IMR-90 (cell line): ENCODE measurements at regions not wholly inside any gene's neighbourhood (a gene's known extent, or its start where the extent isn't known, plus 50 kb on each side); places are given as distances from the start of the nearest gene placed in this dataset.

Experiments used
- BHLHE40 ChIP-seq: fragments of 150-350 bp; IDR thresholded peaks from 2 replicates; pipeline ENCODE4 v1.6.1; 2016; ENCODE audit warnings: mild to moderate bottlenecking, low read depth, low read length
- CHD1 ChIP-seq: IDR thresholded peaks from 2 replicates; pipeline ENCODE4 v1.6.1; 2012; ENCODE audit warnings: low read depth, low read length, improper control_type of control experiment
- FOS ChIP-seq: fragments of 150-350 bp; IDR thresholded peaks from 2 replicates; pipeline ENCODE4 v1.6.1; 2016; ENCODE audit warnings: low read depth, low read length
- MAFK ChIP-seq: IDR thresholded peaks from 2 replicates; pipeline ENCODE4 v1.6.1; 2012; ENCODE audit warnings: low read depth, low read length, improper control_type of control experiment
- POLR2A ChIP-seq: IDR thresholded peaks from 2 replicates; pipeline ENCODE4 v1.6.1; 2012; ENCODE audit warnings: mild to moderate bottlenecking, low read depth, low read length
- RAD21 ChIP-seq: IDR thresholded peaks from 2 replicates; pipeline ENCODE4 v1.6.1; 2012; ENCODE audit warnings: low read length, improper control_type of control experiment
- RCOR1 ChIP-seq: IDR thresholded peaks from 2 replicates; pipeline ENCODE4 v1.6.1; 2012; ENCODE audit warnings: mild to moderate bottlenecking, low read length, improper control_type of control experiment; ENCODE audit not compliant: insufficient replicate concordance
- RFX5 ChIP-seq: IDR thresholded peaks from 2 replicates; pipeline ENCODE4 v1.8.0; 2012; ENCODE audit warnings: low read depth, mild to moderate bottlenecking, low read length, moderate library complexity
- SMC3 ChIP-seq: fragments of 150-350 bp; IDR thresholded peaks from 2 replicates; pipeline ENCODE4 v1.6.1; 2016; ENCODE audit warnings: low read depth, mild to moderate bottlenecking, antibody characterized with exemption, low read length, moderate library complexity
- TF ChIP-seq, protein P1 (sequence below): conservative IDR thresholded peaks from 2 replicates; pipeline ENCODE4 v1.5.1; 2012; ENCODE audit warnings: mild to moderate bottlenecking, low read depth, low read length, improper control_type of control experiment
- TF ChIP-seq, protein P2 (sequence below): fragments of 150-350 bp; IDR thresholded peaks from 2 replicates; pipeline ENCODE4 v1.6.1; 2016; ENCODE audit warnings: low read depth, mild to moderate bottlenecking, low read length, moderate library complexity, borderline replicate concordance

DNA sequence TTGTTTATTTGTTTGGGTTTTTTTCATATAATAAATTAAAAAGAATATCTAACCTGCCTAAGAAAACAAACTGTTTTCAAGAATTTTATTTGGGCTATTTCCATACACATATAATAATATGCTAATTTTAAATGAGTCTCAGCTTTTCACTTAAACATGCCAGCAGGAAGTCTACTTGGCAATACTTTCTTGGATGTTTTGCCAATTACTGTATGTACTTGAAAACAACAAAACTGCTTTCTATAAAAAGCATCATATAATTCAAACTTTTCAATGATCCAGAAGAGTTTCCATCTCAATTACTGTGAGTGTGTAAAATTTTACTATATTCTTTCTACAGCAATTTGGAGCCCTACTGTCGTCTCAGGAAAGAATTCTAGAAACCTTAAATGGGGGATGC, 961.2 kb downstream of the PCDH17 start:
- TF ChIP-seq, protein P1, sequence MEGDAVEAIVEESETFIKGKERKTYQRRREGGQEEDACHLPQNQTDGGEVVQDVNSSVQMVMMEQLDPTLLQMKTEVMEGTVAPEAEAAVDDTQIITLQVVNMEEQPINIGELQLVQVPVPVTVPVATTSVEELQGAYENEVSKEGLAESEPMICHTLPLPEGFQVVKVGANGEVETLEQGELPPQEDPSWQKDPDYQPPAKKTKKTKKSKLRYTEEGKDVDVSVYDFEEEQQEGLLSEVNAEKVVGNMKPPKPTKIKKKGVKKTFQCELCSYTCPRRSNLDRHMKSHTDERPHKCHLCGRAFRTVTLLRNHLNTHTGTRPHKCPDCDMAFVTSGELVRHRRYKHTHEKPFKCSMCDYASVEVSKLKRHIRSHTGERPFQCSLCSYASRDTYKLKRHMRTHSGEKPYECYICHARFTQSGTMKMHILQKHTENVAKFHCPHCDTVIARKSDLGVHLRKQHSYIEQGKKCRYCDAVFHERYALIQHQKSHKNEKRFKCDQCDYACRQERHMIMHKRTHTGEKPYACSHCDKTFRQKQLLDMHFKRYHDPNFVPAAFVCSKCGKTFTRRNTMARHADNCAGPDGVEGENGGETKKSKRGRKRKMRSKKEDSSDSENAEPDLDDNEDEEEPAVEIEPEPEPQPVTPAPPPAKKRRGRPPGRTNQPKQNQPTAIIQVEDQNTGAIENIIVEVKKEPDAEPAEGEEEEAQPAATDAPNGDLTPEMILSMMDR: no peak
- TF ChIP-seq, protein P2, sequence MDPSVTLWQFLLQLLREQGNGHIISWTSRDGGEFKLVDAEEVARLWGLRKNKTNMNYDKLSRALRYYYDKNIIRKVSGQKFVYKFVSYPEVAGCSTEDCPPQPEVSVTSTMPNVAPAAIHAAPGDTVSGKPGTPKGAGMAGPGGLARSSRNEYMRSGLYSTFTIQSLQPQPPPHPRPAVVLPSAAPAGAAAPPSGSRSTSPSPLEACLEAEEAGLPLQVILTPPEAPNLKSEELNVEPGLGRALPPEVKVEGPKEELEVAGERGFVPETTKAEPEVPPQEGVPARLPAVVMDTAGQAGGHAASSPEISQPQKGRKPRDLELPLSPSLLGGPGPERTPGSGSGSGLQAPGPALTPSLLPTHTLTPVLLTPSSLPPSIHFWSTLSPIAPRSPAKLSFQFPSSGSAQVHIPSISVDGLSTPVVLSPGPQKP: no peak
- TF ChIP-seq POLR2A (no peak), RFX5 (no peak), CHD1 (no peak), BHLHE40 (no peak), SMC3 (no peak), MAFK (no peak), RAD21 (no peak), FOS (no peak), RCOR1 (no peak)
